Activated CD8-positive, alpha-beta T cell treated with anti-CD3 and anti-CD28 coated beads, Interleukin-2, amount 10 ng/mL, durations not matched to agents 7 days and 5 days (primary cell): ENCODE measurements at regions not wholly inside any gene's neighbourhood (a gene's known extent, or its start where the extent isn't known, plus 50 kb on each side); places are given as distances from the start of the nearest gene placed in this dataset.
"Not testable (repeated sequence)": the region's sequence is repeated elsewhere in the genome, so short reads cannot be mapped to it uniquely, and the experiment has no call there.

Experiments used
- ATAC-seq: fragments of 150-1000 bp; cut with Tn5 transposase; one replicate; pipeline ENCODE4 v1.10.0; 2021; ENCODE audit warnings: moderate library complexity
- CTCF ChIA-PET: fragments of 350-600 bp; sonication (Branson Sonifier 250); formaldehyde crosslinking; loops from one replicate; lab custom pipeline; 2021; ENCODE audit warnings: antibody characterized with exemption; lab: Charles Lee
- POLR2A ChIA-PET: fragments of 350-600 bp; sonication (Branson Sonifier 250); formaldehyde crosslinking; loops from one replicate; lab custom pipeline; 2021; ENCODE audit warnings: antibody characterized with exemption; lab: Charles Lee
- DNase-seq: peaks from one replicate; pipeline ENCODE4 v3.0.0-alpha.2; 2020
- H3K27ac Mint-ChIP-seq: one replicate; pipeline ENCODE4 v1.8.0; 2021; ENCODE audit warnings: mild to moderate bottlenecking, mixed read lengths
- H3K27me3 Mint-ChIP-seq: one replicate; pipeline ENCODE4 v1.8.0; 2021; ENCODE audit warnings: low read depth, mixed read lengths
- H3K36me3 Mint-ChIP-seq: one replicate; pipeline ENCODE4 v1.8.0; 2021; ENCODE audit warnings: low read depth, mixed read lengths
- H3K4me1 Mint-ChIP-seq: one replicate; pipeline ENCODE4 v1.8.0; 2021; ENCODE audit warnings: low read depth, mixed read lengths
- H3K4me3 Mint-ChIP-seq: one replicate; pipeline ENCODE4 v1.8.0; 2021; ENCODE audit warnings: mild to moderate bottlenecking, mixed read lengths
- H3K9me3 Mint-ChIP-seq: one replicate; pipeline ENCODE4 v1.8.0; 2022; ENCODE audit warnings: mixed read lengths; ENCODE audit not compliant: insufficient read depth

DNA sequence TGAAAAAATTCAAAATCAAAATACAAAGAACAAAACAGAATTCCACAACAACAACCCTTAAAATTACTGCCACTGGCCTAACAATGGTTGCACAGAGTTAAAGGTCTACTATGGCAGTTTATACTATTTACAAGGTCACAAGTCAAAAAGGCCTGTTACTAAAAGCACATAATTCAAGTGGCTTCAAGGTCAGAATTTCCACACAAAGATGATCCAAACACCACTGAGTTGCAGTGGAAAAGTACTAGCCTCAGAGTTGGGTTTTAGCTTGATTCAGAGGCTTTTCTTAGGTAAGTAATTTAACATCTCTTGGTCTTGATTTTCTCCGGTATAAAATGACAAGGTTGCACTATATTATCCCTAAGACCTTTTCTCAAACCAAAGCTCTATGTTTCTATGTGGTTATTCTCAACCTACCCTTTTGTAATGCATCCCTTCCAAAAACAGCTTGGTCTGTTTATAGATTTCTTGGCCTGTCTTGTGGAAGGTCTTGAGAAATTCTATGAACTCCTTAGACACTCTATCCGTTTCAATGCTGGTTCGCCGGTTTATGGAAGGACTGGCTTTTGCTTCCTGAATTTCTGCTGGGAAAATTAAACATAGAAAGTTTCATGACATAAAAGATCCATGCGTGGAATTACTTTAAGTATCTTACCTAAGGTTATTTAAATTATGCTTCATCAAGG is 69.5 kb downstream of the MDH2 start:
- CTCF ChIA-PET, H3K27ac Mint-ChIP-seq, H3K36me3 Mint-ChIP-seq, H3K4me1 Mint-ChIP-seq, DNase-seq, POLR2A ChIA-PET, H3K27me3 Mint-ChIP-seq, H3K9me3 Mint-ChIP-seq, ATAC-seq, H3K4me3 Mint-ChIP-seq: not testable (repeated sequence)

DNA sequence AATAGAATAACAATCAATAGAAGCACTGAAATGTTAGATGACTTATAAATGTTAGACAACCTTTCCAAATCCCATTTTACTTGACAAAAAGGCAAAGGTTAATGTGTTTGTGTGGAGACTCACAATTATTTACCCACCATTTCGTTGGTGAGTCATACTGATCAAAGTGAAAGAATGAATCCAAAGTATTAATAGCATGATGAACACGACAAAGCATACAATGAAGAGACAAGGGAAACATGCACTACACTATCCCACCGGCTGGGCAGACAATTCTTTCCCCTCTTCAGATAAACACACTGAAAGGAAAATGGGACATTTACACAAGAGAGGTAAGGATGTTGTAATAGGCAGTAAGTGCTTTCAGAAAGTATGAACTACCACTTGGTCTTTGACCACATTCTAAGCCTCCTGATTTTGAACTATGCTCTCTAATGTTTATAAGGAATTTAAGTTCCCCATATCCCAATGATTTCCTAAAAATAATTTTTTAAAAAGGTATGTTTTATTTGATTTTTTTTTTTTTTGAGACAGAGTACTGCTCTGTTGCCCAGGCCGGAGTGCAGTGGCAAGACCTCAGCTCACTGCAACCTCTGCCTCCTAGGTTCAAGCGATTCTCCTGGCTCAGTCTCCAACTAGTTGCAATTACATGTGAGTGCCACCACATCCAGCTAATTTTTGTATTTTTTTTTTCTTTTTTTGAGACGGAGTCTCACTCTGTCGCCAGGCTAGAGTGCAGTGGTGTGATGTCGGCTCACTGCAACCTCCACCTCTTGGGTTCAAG is 70.5 kb downstream of the MDH2 start:
- POLR2A ChIA-PET, result not testable (repeated sequence)

GRCh38 chr7:76121044-76121443 is 73.1 kb downstream of the MDH2 start:
- Mint-ChIP-seq H3K4me3 (no peak overlapping the region), H3K9me3 (no peaks in the 10 kb centered on the region), H3K4me1 (peaks cover 7% of the 10 kb centered on the region), H3K36me3 (no peaks in the 10 kb centered on the region), H3K27me3 (peaks cover 2% of the 10 kb centered on the region), H3K27ac (no peak overlapping the region)
- CTCF ChIA-PET, result no interaction called here
- ATAC-seq (no peak), DNase-seq (no peak)
- POLR2A ChIA-PET, result no interaction called here

More for the DNA sequence above, 70.5 kb downstream of the MDH2 start:
- H3K27ac Mint-ChIP-seq, CTCF ChIA-PET, ATAC-seq, H3K4me3 Mint-ChIP-seq, H3K36me3 Mint-ChIP-seq, DNase-seq, H3K9me3 Mint-ChIP-seq, H3K4me1 Mint-ChIP-seq, H3K27me3 Mint-ChIP-seq: not testable (repeated sequence)

DNA sequence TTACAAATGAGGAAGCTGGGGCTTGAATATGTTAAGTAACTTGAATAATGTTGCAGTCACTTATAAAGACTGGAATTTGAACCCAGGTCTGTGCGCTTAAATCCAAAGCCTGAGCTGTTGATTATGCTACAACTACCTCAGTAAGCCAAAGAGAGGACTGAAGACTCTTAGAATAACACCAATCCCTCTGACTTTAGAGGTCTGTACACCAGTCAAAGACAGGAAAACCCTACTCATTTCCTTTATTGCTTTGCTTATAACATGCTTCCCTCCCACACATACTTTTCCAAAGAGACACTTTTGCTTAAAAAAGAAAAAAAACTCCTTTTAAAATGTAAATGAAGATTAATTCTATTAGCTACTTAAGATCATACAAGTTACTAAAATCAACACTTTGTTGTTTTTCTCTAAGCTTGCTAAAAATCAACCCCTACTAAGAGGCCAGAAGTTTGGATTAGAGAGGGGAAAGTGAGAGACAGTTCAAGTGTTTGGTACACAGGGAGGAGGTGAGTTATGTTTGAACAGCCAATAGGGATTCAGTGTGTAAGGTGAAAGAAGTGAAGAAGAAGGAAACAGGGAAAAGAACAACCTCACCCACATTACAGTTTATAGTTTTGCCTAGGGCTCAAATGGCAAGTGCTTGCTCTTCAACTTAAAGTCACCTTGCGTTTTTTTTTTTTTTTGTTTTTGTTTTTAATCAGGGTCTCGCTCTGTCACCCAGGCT is 74.8 kb downstream of the MDH2 start:
- Mint-ChIP-seq H3K27me3 (peaks cover 3% of the 10 kb centered on the region), H3K4me1 (peaks cover 7% of the 10 kb centered on the region), H3K4me3 (no peak overlapping the region), H3K9me3 (no peaks in the 10 kb centered on the region), H3K27ac (no peak overlapping the region), H3K36me3 (no peaks in the 10 kb centered on the region)
- ATAC-seq (no peak), DNase-seq (no peak)
- POLR2A ChIA-PET, result no interaction called here
- CTCF ChIA-PET, result no interaction called here

DNA sequence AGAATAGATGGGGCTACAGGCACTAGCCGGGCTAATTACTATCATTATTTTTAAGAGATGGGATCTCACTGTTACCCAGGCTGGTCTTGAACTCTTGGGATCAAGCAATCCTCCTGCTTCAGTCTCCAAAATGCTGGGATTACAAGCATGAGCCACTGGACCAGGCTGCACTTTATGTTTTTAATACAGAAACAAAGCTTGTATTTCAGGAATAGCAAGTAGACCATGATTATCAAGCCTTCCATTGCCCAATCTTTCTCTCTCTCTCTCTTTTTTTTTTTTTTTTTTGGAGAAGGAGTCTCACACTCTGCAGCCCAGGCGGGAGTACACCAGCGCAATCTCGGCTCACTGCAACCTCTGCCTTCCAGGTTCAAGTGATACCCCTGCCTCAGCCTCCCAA is 75.4 kb downstream of the MDH2 start:
- DNase-seq (no peak), ATAC-seq (no peak)
- H3K4me1 Mint-ChIP-seq, result peaks cover 7% of the 10 kb centered on the region
- ChIA-PET POLR2A (no interaction called here), CTCF (no interaction called here)
- H3K36me3 Mint-ChIP-seq, result no peaks in the 10 kb centered on the region
- H3K27me3 Mint-ChIP-seq, result peaks cover 7% of the 10 kb centered on the region
- H3K9me3 Mint-ChIP-seq, result no peaks in the 10 kb centered on the region
- no peak overlapping the region for H3K4me3 Mint-ChIP-seq
- H3K27ac Mint-ChIP-seq, result no peak overlapping the region

- no peak overlapping the region for H3K4me3 Mint-ChIP-seq
- CTCF ChIA-PET, result no interaction called here
Observed at GRCh38 chr7:76125560-76125959, 76.1 kb upstream of the SRRM3 start.

DNA sequence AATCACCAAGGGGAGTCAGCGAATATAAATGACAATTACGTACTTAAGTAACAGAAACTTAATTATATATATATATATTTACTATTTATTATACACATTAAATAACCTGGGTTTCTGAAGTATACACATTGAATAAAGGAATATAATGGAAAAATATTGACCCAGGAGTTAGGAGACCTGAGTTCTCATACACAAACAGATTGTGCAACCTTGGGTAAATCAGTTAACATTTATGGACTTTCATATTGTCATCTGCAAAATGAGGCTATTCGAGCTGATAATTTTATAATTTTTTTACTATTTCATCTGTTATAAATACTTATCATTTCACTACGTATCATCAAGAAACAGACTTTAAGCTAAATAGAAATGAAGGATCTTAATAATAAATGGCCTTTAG is 75.1 kb upstream of the SRRM3 start:
- CTCF ChIA-PET, result no interaction called here
- no peak for DNase-seq
- Mint-ChIP-seq H3K9me3 (no peaks in the 10 kb centered on the region), H3K27ac (no peak overlapping the region), H3K36me3 (no peaks in the 10 kb centered on the region), H3K27me3 (peaks cover 14% of the 10 kb centered on the region), H3K4me1 (peaks cover 13% of the 10 kb centered on the region), H3K4me3 (no peak overlapping the region)
- no peak for ATAC-seq
- POLR2A ChIA-PET, result no interaction called here

More at GRCh38 chr7:76125560-76125959, 76.1 kb upstream of the SRRM3 start:
- ATAC-seq (no peak), DNase-seq (no peak)
- Mint-ChIP-seq H3K27ac (no peak overlapping the region), H3K36me3 (no peaks in the 10 kb centered on the region), H3K27me3 (peaks cover 11% of the 10 kb centered on the region), H3K4me1 (peaks cover 8% of the 10 kb centered on the region), H3K9me3 (no peaks in the 10 kb centered on the region)
- POLR2A ChIA-PET, result no interaction called here

DNA sequence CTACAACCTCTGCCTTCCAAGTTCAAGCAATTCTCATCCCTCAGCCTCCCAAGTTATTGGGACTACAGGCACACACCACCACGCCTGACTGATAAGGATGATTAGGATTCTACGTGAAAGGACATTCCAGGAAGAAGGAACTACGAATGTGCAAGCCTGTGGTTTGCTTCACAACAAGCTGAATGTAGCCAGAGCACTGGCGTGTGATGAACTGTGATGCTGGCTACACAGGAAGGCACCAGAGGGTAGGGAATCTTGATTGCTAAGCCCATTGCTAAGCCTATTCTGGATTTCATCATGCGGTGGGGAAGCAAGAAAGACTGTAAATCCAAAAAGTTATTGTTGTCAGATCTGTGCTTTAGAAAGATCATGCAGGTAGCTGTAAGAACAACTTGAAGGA is 72.3 kb upstream of the SRRM3 start:
- no peak for ATAC-seq
- Mint-ChIP-seq H3K9me3 (no peaks in the 10 kb centered on the region), H3K4me3 (no peak overlapping the region), H3K27ac (no peak overlapping the region), H3K4me1 (peaks cover 26% of the 10 kb centered on the region), H3K27me3 (peaks cover 18% of the 10 kb centered on the region), H3K36me3 (no peaks in the 10 kb centered on the region)
- DNase-seq, result no peak
- POLR2A ChIA-PET, result no interaction called here
- CTCF ChIA-PET, result interaction anchor here (1.0 to 1.4 kb wide), 2 partner anchors 9 to 263 kb away, joined by 3 read pairs; no protein-coding TSS in a partner anchor

GRCh38 chr7:76129836-76130235 is 71.9 kb upstream of the SRRM3 start:
- Mint-ChIP-seq H3K27ac (no peak overlapping the region), H3K9me3 (no peaks in the 10 kb centered on the region), H3K4me3 (no peak overlapping the region), H3K27me3 (peaks cover 18% of the 10 kb centered on the region), H3K4me1 (peaks cover 26% of the 10 kb centered on the region), H3K36me3 (no peaks in the 10 kb centered on the region)
- DNase-seq, result no peak
- ChIA-PET POLR2A (no interaction called here), CTCF (interaction anchor here (1.0 to 1.4 kb wide), 2 partner anchors 9 to 263 kb away, joined by 3 read pairs; no protein-coding TSS in a partner anchor)
- ATAC-seq, result no peak

DNA sequence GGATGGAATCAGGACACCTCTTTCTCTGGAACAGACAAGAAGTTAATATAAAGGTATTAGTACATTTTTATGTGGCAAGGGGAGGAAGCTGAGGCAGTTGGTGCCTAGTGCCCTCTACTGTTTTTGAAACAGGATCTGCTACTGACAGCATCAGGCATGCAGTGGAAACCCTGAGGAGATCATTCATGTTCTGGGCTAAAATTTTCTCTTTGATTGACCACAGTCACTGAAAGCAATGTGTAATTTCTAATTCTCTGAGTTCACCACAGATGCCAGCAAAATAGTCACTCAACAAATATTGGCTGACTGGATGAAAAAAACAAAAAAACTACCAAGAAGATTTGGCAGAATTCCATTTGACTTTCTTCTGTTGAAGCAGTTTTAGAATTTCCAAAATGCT is 71.0 kb upstream of the SRRM3 start:
- Mint-ChIP-seq H3K4me1 (peaks cover 26% of the 10 kb centered on the region), H3K27me3 (peaks cover 18% of the 10 kb centered on the region)
- DNase-seq, H3K9me3 Mint-ChIP-seq, H3K27ac Mint-ChIP-seq, H3K36me3 Mint-ChIP-seq, POLR2A ChIA-PET, H3K4me3 Mint-ChIP-seq: not testable (repeated sequence)
- peak; percentile 57 for ATAC-seq
- CTCF ChIA-PET, result interaction anchor here (1.4 kb wide), 1 partner anchor 264 kb away, joined by 3 read pairs; no protein-coding TSS in a partner anchor

GRCh38 chr7:76131887-76132286 is 69.8 kb upstream of the SRRM3 start:
- H3K4me3 Mint-ChIP-seq, H3K9me3 Mint-ChIP-seq, DNase-seq, POLR2A ChIA-PET, ATAC-seq, H3K36me3 Mint-ChIP-seq, H3K27ac Mint-ChIP-seq: not testable (repeated sequence)
- Mint-ChIP-seq H3K27me3 (peaks cover 18% of the 10 kb centered on the region), H3K4me1 (peaks cover 26% of the 10 kb centered on the region)
- CTCF ChIA-PET, result interaction anchor here (0.8 kb wide), 1 partner anchor 112 kb away, joined by 3 read pairs; no protein-coding TSS in a partner anchor
